NCI-H2227 (cell line): ENCODE measurements at regions not wholly inside any gene's neighbourhood (a gene's known extent, or its start where the extent isn't known, plus 50 kb on each side); places are given as distances from the start of the nearest gene placed in this dataset.

Experiments
- DNase-seq: peaks from one replicate; lab custom pipeline; 2025; ENCODE audit not compliant: unreplicated experiment; lab: John Stamatoyannopoulos, UW

DNA sequence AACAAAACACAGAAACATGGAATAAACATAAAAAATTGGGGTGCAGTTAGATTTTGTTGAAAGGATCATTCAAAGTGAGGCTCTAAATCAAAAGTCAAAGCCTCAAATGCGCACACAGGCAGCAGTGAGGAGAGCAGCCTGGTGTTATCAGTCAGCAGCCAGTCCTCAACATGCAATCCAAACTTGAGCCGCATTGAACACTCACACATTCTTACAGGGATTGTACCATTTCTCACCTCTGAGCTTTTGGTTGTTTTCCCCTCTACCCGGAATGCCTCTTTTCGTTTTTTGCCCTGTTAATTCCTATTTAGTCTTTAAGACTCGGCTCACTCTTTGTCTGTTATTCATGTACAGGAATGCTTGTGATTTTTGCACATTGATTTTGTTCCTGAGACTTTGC lies 81.1 kb upstream of the PUM3 start:
- DNase-seq, result no peak

DNA sequence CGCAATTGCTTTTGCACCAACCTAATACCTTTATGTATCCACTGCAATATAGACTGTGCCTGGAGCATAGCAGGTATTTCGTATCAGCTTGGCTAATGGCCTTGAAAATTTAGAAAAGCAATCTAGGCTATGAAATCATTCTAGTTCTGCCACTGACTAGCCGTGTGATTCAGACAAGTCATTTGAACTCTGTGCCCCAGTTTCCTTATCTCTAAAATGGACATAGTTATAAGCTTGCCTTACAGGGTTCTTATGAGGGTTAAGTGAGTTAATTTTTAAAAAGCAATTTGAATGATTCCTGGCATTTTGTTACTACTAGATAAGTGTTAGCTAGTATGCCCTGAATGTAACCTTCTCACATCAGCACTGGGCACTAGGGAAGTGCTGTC lies 80.5 kb upstream of the PUM3 start:
- no peak for DNase-seq

DNA sequence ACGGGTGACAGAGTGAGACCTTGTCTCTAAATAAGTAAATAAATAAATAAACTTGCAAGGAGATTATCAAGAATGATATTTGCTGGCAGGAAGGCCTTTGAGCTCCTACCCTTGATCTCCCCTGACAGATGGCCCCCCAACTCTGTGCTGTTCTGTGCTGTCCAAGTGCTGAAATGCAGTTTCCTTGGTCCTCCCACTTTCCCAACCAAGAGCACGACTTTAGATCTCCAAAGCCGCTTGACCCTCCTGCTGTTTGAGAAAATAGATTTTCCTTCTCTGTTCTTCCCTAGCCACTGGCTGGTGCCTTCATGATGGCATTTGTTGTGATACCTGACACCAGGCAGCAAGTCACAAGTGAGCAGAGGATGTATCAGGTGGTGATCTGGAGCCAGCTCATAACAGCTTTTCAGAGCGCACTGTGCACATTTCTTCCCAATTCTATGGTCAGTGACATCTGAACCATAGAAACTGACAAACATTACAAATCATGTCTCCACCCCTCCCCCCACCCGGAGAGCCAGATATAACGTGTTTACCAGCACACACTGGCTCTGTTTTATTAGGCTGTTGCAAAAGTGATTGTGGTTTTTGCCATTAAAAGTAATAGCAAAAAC lies 80.0 kb upstream of the PUM3 start:
- DNase-seq, result no peak

DNA sequence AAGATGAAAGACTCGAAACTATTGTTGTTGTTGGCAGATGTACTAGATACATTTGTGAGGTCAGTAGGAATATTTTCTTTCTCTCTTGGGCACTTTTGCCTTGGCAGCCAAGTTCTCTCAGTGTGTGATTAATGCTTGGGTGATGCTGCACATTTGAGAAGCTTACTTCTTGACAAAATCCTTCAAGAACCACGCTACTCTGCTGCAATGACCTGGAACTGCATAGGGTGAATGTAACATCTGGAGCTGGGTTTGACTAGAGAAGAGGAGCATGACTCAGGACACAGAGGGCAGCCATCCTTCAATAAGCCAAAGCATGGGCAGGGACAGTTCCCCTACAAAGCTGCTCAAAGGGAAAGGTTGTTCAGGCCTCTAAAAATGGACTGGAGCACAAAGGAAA lies 75.5 kb upstream of the PUM3 start:
- no peak for DNase-seq

DNA sequence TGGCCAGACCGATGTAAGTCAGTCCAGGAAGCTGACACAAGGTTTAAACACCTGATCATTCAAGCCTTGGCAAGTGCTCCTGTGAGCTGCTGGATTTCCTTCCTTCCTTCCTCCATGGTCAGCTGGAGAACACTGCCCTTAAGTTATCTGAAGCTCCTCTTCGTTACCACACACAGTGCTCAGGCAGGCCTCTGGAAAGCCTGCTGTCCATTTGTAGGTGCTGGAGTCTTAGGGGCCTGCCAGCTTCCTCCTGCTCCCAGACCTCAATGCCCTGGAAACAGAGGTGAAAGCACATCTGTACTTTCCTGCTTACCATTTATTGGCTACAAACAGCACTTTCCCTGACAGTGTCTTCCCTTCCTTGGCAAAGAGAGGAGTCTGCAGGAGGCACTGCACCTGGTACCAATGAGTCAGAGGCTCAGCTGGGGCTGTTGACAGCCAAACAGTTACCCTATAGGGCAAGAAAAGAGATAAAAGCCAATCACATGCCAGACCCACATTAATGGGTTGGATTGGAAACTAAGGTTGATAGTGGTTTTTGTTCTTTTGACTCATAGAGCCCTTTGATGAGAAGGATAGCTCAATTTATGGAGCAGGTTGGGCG lies 72.6 kb upstream of the PUM3 start:
- DNase-seq, result no peak

DNA sequence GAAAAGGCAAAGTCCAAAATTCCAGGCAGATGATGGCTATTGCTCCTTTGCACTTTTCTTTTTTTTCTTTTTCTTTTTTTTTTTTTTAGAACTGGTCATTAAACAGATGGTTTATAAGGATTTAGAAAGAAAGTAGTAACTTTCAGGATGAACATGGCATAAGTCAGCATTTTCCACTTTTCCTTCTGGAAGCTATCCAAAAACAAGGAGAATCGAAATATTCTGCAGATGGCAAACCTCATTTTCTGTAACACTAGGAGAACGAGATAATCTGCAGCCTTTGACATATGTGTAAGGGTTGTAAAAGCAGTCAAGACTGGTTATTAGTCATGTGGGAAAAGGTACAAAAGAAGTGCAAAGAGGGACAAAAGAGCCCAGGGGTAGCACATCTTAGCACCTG lies 69.1 kb upstream of the PUM3 start:
- DNase-seq, result no peak

DNA sequence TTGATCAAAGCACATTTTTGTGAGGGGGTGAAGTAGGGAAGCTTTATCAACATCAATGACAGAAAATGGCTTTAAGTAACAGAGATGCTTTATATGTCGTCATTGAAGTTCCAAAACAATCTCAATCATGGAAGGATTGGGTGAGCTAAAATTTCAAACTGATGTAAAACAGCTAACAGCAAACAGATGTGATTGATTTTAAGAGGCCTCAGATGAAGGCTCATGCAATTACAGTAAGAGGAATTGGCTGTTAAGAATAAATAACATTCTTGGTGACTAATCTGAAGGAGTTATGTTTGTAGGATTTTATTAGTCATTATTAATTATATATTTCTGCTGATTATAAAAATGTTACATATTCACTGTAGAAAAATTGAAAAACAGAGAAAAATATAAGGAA lies 63.5 kb upstream of the PUM3 start:
- DNase-seq, result no peak

DNA sequence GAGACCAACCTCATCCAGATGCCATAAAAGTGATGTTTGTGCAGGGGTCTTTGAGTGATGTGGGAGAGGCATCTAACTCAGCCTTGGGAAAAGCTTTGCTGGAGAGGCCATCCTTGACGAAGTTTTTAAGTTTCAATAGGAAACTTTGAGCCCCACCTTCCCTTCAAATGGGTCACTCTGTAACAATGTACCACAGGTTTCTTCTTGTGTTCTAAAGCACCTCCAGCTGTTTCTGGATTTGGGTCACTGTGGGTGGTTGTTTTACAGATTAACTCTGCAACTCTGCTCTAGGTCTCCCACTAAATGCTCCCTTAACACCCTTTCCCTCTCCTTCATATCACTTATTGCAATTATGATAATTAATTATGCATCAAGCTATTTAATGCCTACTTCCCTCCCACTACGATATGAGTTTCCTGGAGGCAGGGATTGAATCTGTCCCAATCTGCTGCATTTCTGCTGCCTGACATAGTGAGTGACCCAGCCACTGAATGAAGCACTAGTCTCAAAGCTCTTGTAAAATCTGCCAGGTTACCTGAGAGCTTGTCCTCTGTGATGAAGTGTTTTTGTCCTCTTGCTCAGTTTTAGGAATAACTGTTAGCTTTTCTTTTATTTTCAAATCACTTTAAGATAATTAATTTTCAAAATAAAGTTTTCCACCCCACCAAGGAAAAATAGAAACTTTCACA lies 60.5 kb upstream of the PUM3 start:
- DNase-seq, result no peak
